Fibroblast of lung (primary cell): ENCODE measurements at regions not wholly inside any gene's neighbourhood (a gene's known extent, or its start where the extent isn't known, plus 50 kb on each side); places are given as distances from the start of the nearest gene placed in this dataset.

Experiments
- DNase-seq, 2 donors: peaks; one replicate each; pipeline versions ENCODE4 v3.0.0 to v3.0.0-alpha.2; 2010; ENCODE audit warnings: low read depth in 2 of 2
- H2AFZ ChIP-seq: 2 replicates; pipeline ENCODE4 v1.5.1; 2012; ENCODE audit warnings: low read length, control low read depth, inconsistent platforms
- H3K27ac ChIP-seq: 2 replicates; pipeline ENCODE4 v1.5.1; 2011; ENCODE audit warnings: low read length, control low read depth; ENCODE audit not compliant: insufficient read depth
- H3K27me3 ChIP-seq: 2 replicates; pipeline ENCODE4 v1.5.1; 2011; ENCODE audit warnings: mild to moderate bottlenecking, low read length; ENCODE audit not compliant: control insufficient read depth, insufficient read depth
- H3K36me3 ChIP-seq: 2 replicates; pipeline ENCODE4 v1.5.1; 2011; ENCODE audit warnings: low read length; ENCODE audit not compliant: control insufficient read depth, insufficient read depth
- H3K4me1 ChIP-seq: 2 replicates; pipeline ENCODE4 v1.5.1; 2011; ENCODE audit warnings: low read length; ENCODE audit not compliant: control insufficient read depth, insufficient read depth; ENCODE audit errors: extremely low read depth
- H3K4me2 ChIP-seq: 2 replicates; pipeline ENCODE4 v1.5.1; 2011; ENCODE audit warnings: low read length, control low read depth; ENCODE audit not compliant: insufficient read depth; ENCODE audit errors: extremely low read depth
- H3K4me3 ChIP-seq, 4 experiments: fragments of 200-600 bp in 1 of 4; sonication (generic) in 1 of 4; replicated peaks in 1 of 4; 2 replicates each; pipeline ENCODE4 v1.5.1; 2011 to 2016; ENCODE audit warnings: low read length in 4 of 4, low read depth in 3 of 4, mild to moderate bottlenecking in 3 of 4, control low read depth in 2 of 4, inconsistent platforms in 1 of 4, mixed read lengths in 1 of 4; ENCODE audit not compliant: insufficient read depth in 1 of 4; ENCODE audit errors: control extremely low read depth in 1 of 4
- H3K79me2 ChIP-seq: 2 replicates; pipeline ENCODE4 v1.5.1; 2012; ENCODE audit warnings: mild to moderate bottlenecking, low read length, inconsistent platforms; ENCODE audit not compliant: control insufficient read depth, insufficient read depth
- H3K9ac ChIP-seq: 2 replicates; pipeline ENCODE4 v1.5.1; 2011; ENCODE audit warnings: mild to moderate bottlenecking, low read length, control low read depth; ENCODE audit not compliant: insufficient read depth
- H3K9me3 ChIP-seq: 2 replicates; pipeline ENCODE4 v1.5.1; 2012; ENCODE audit warnings: low read depth, low read length; ENCODE audit not compliant: control insufficient read depth, insufficient read depth
- H4K20me1 ChIP-seq: 2 replicates; pipeline ENCODE4 v1.5.1; 2011; ENCODE audit warnings: low read length; ENCODE audit not compliant: control insufficient read depth, insufficient read depth; ENCODE audit errors: extremely low read depth
- CTCF ChIP-seq, 2 donors: IDR thresholded peaks in 1 of 2; conservative IDR thresholded peaks in 1 of 2; 1 replicate in 1 of 2; 2 replicates in 1 of 2; pipeline ENCODE4 v1.5.1; 2011 to 2012; ENCODE audit warnings: low read length in 2 of 2, control low read depth in 1 of 2, inconsistent platforms in 1 of 2, low read depth in 1 of 2, mild to moderate bottlenecking in 1 of 2
- EZH2 ChIP-seq: IDR thresholded peaks from 2 replicates; pipeline ENCODE4 v1.5.1; 2012; ENCODE audit warnings: low read length, control low read depth, mild to moderate bottlenecking; ENCODE audit errors: missing control alignments

GRCh38 chr2:53572696-53573095 lies 194.9 kb upstream of the CHAC2 start:
- no peak overlapping the region for H3K27ac ChIP-seq
- H4K20me1 ChIP-seq = no peaks in the 10 kb centered on the region
- TF ChIP-seq CTCF (conservative IDR thresholded peaks at IDR 0.05 in 1 of 2, IDR thresholded peaks at IDR 0.05 in 1 of 2; ENCODE audit: low read depth in 1 of 2, low read length in 2 of 2) = no peak
- no peak for TF ChIP-seq EZH2
- no peak overlapping the region for H3K4me3 ChIP-seq
- H3K9me3 ChIP-seq = no peaks in the 10 kb centered on the region
- no peak overlapping the region for H2AFZ ChIP-seq
- DNase-seq = no peak
- no peaks in the 10 kb centered on the region for H3K4me1 ChIP-seq
- H3K9ac ChIP-seq = no peak overlapping the region
- H3K27me3 ChIP-seq = no peaks in the 10 kb centered on the region
- H3K36me3 ChIP-seq = no peaks in the 10 kb centered on the region
- no peaks in the 10 kb centered on the region for H3K79me2 ChIP-seq
- H3K4me2 ChIP-seq = no peak overlapping the region

- DNase-seq = no peak
- H4K20me1 ChIP-seq = no peaks in the 10 kb centered on the region
- no peaks in the 10 kb centered on the region for H3K27me3 ChIP-seq
- no peaks in the 10 kb centered on the region for H3K36me3 ChIP-seq
- no peak for TF ChIP-seq CTCF (conservative IDR thresholded peaks at IDR 0.05 in 1 of 2, IDR thresholded peaks at IDR 0.05 in 1 of 2; ENCODE audit: low read depth in 1 of 2, low read length in 2 of 2)
- TF ChIP-seq EZH2 = no peak
- no peaks in the 10 kb centered on the region for H3K79me2 ChIP-seq
- H2AFZ ChIP-seq = no peak overlapping the region
- no peaks in the 10 kb centered on the region for H3K4me1 ChIP-seq
- no peak overlapping the region for H3K27ac ChIP-seq
- H3K9me3 ChIP-seq = no peaks in the 10 kb centered on the region
- H3K9ac ChIP-seq = no peak overlapping the region
- no peak overlapping the region for H3K4me3 ChIP-seq
- no peak overlapping the region for H3K4me2 ChIP-seq
These were observed 197.5 kb upstream of the CHAC2 start for GRCh38 chr2:53569957-53570727.

GRCh38 chr2:53568469-53568868 lies 199.1 kb upstream of the CHAC2 start:
- H3K4me2 ChIP-seq = peak overlapping the region; percentile 11
- no peak overlapping the region for H3K27ac ChIP-seq
- H3K36me3 ChIP-seq = no peaks in the 10 kb centered on the region
- H3K4me1 ChIP-seq = no peaks in the 10 kb centered on the region
- no peak overlapping the region for H3K4me3 ChIP-seq
- H3K27me3 ChIP-seq = no peaks in the 10 kb centered on the region
- peak overlapping the region; percentile 1 for H2AFZ ChIP-seq
- TF ChIP-seq EZH2 = no peak
- no peak for TF ChIP-seq CTCF (conservative IDR thresholded peaks at IDR 0.05 in 1 of 2, IDR thresholded peaks at IDR 0.05 in 1 of 2; ENCODE audit: low read depth in 1 of 2, low read length in 2 of 2)
- H3K9ac ChIP-seq = no peak overlapping the region
- no peaks in the 10 kb centered on the region for H3K79me2 ChIP-seq
- no peaks in the 10 kb centered on the region for H3K9me3 ChIP-seq
- H4K20me1 ChIP-seq = no peaks in the 10 kb centered on the region
- peak; percentile 6 to 8 for DNase-seq
